ENCODE measurements at regions not wholly inside any gene's neighbourhood (a gene's known extent, or its start where the extent isn't known, plus 50 kb on each side); places are given as distances from the start of the nearest gene placed in this dataset.
"Not testable (repeated sequence)": the region's sequence is repeated elsewhere in the genome, so short reads cannot be mapped to it uniquely, and the experiment has no call there.

DNA sequence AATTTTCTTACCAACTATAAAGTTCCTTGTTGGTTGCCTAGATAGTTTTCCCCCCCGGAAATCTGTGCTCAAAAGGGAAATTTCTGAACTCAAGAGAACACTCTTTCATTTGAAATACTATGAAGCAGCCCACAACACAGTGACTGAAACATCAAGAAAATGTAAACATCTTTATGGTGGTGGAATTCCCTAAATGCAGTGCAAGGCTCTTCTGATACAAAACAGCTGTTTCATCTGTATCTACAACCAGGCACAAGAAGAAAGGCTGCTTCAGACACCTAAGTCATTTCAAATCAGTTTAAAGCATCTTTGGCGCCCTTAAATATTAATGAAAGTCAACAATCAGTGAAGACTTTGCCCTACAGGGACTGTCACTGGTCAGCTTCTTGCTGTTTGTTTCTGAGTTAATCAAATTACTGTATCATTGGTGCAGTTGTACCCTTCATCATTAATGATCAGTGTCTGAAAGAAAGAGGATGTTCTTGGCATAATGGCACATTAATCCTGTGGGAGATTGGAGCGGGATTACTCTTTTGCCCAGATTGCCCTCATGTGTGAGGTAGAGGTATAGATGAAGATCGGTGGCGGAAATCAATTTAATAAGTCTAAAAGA is 947.0 kb downstream of the NR2F1-AS1 start:
- DNase-seq (ENCODE audit: low read depth): no peak

DNA sequence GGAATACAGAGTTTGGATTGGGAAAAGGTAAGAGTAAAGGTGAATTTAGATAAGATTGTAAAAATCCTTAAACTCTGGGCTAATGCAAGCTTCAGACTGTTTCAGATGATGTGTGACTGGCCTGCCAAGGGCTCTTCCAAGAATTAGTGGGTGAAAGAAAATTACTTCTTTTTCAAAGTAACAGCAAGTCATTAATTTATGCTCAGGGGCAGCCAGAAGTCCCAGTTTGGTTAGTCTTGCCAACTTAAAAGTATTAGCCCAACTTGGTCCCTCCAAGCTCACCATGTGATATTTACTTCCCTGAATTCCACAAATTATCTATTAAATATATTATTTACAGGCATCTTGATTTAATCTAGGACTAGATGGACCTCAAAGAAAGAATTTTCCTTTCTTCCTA is 947.8 kb downstream of the NR2F1-AS1 start:
- no peak for DNase-seq (ENCODE audit: low read depth)

GRCh38 chr5:92631237-92631701 is 949.8 kb downstream of the NR2F1-AS1 start:
- DNase-seq (ENCODE audit: low read depth): not testable (repeated sequence)

DNA sequence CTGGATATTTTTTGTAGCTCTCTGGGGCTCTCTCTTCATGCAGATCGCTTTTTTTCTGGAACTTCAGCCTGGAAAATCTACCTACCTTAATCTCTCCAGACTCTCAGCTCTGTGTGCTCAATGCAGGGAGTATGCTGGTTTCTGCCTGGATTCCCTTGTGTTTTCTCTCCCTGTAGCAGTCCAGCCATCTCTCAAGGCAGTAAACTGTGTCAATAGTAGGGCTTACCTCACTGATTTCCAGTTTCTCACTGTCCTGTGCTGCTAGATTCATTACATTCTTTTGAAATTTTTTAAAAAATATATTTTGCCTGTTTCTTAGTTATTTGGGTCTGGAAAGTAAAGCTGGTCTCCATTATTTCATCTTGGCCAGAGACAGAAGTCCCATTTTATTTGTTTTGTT is 951.4 kb downstream of the NR2F1-AS1 start:
- DNase-seq (ENCODE audit: low read depth): no peak

DNA sequence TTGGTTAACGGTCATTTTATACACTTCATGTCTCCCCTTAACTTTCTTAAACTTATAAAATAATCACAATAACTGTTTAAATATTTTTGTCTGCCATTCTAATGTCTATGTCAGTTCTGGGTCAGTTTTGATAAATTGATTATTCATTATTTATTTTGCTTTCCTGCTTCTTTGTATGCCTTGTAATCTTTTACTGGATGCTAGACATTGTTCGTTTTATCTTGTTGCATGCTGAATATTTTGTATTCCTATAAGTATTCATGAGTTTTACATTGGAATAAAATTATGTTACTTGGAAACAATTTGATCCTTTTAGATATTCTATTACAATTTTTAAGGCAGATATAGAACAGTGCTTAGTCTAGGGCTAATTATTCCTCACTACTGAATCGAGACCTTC is 952.0 kb downstream of the NR2F1-AS1 start:
- no peak for DNase-seq (ENCODE audit: low read depth)

- DNase-seq (ENCODE audit: low read depth): no peak
Observed at GRCh38 chr5:92627186-92627585, 953.8 kb downstream of the NR2F1-AS1 start.

- no peak for DNase-seq (ENCODE audit: low read depth)
Observed at GRCh38 chr5:92616085-92616484, 964.9 kb downstream of the NR2F1-AS1 start.

GRCh38 chr5:92613546-92613945 is 967.5 kb downstream of the NR2F1-AS1 start:
- DNase-seq (ENCODE audit: low read depth): no peak

- not testable (repeated sequence) for DNase-seq (ENCODE audit: low read depth)
Observed at GRCh38 chr5:92610435-92610834, 970.6 kb downstream of the NR2F1-AS1 start.

DNA sequence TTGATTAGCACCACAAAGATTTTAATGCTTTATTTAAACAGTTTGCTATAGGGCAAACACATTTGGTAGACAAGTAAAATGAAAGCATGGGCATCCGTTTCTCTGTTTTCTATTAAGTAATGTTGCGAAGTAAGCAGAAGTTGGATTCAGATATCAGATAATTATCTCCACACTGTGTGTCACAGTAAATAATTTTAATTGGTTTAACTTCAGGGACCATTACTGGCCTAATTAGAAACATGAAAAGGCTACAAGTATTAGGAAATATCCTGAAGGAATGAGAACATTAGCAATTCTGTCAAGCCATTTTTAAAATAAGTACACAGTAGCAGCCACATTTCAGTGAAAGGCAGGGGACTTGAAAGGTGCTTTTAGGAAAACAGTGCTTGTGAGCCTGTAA is 975.4 kb downstream of the NR2F1-AS1 start:
- DNase-seq (ENCODE audit: low read depth): no peak

- DNase-seq (ENCODE audit: low read depth): no peak
Observed at GRCh38 chr5:92599217-92599810, 981.7 kb downstream of the NR2F1-AS1 start.

- no peak for DNase-seq (ENCODE audit: low read depth)
Observed at GRCh38 chr5:92594031-92594430, 987.0 kb downstream of the NR2F1-AS1 start.

DNA sequence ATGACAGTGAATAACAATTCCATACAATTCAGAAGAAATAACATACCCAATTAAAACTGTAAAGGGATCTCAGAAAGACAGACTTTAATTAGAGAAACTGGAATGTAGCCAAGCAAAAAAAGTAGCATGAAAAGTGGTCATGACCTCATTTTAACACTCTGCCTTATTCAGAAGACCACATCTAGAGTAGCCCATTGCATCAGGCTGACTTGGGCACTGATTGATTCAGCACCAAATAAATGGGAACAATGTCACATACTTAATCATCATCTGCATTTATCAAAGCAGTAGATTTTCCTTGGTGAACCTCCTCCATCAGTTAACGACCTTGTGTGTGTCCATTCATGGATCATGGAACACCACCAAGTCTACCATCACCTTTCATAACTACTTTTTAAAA is 992.1 kb downstream of the NR2F1-AS1 start:
- no peak for DNase-seq (ENCODE audit: low read depth)

GRCh38 chr5:92581690-92582089 is 999.3 kb downstream of the NR2F1-AS1 start:
- no peak for DNase-seq (ENCODE audit: low read depth)

DNA sequence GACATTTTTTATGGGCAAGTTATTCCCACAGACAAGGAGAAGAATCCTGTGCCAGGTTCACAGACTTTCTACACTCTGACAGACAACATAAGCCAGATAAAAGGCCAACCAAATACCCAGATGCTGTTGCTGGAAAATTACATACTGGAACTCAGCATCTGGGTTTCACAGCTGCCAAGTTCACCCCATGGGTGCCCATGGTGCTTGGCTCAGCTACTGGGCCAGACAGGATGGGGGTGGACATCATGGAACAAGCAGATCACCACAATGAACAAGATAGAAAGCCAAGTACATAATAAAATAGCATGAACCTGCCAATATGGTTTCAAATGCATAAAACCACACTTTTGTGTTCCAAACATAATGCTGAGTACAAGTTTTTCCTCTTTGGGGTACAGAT is 999.8 kb downstream of the NR2F1-AS1 start:
- DNase-seq (ENCODE audit: low read depth): no peak

DNA sequence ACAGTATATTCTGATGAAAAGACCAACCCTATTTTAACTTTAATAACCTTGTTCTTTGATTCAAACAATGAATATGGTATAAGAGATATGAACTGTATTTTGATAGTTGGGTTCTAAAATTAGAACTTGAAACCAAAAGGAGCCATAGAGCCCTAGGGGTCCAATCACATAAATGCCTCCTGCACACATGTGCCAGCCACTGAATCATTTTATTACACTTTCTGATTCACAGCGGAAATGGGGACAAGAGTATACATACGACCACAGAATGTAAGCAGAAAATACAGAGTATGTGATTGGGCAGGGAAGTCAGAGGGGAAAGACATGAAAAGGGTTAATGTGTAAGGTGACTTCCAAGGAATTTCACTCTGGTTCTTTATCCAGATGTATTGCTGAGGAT is 1000.2 kb downstream of the NR2F1-AS1 start:
- no peak for DNase-seq (ENCODE audit: low read depth)

- DNase-seq (ENCODE audit: low read depth): no peak
Observed at GRCh38 chr5:92574023-92574422, 1007.0 kb downstream of the NR2F1-AS1 start.

DNA sequence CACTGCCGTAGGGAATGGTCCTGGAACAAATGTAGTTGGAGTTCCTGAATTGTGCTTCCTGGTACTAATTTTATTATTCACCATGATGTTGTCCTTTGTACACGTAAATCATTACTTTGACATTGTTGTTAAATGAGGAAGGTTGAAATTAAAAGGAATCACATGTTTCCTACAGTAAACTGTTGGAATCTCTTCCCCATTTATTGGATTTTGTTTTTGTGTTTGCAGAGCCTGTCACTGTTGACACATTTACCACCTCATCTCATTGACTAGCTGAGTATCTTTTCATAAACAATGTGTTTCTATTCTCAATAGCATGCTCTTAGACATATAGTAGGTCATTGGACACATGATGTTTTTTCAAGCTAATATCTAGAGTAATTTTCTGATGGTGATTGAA is 1012.5 kb downstream of the NR2F1-AS1 start:
- no peak for DNase-seq (ENCODE audit: low read depth)

DNA sequence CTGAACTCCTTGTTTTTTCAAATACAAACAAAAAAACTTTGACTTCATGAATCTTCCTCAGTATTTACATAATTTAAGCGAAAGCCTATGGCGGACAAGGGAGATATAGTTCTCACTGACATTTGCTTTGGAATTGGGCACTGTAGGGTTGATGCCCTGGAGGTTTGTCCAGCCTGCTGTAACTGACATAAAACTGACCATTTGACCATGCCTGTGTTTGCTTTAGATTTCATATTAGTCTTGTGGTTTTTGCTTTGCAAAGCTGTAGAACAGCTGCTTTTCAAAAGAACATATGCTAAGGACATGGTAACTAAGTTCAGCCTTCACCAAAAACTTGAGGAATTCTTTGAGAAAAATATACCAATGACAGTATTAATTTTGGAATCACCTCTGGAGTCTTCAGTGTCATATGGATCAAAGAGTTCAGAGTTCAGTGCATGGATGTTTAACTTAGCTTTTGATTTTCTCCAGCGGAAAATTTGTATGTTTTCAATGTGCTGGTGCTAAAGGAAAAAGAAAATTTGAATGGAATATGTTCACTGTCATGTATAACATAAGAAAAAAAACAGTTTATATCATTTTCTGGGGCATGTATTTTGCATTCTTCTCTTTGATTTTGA is 1013.1 kb downstream of the NR2F1-AS1 start:
- DNase-seq (ENCODE audit: low read depth): no peak

DNA sequence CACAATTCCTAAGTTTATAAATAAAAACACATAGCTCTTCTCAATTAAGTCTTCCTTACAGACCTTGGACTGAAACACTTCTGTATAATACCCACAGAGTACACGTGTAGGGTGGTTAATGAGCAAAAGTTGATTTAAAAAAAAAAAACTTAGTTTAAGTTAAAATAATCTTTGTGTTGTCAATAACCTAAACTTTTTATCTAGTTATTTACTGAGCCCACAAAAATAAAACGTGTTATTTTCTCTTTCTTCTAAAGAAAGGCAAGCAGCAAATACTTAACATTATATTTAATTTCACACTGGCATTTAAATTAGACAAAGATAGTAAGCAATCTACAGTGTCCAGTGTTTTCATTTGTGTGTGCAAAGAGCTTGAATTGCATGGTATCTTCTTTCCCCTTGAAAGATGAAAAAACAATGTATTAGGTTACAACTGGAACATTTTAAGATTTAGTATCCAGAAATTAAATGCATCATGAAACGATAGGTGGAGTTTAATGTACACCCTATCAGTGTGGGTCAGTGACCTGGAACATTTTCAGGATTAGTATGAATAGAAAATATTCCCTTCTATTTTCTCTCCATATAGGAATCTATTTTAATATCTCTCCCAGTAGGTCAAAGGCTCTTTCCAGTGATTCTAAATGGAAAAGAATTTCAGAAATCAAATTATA is 1014.8 kb downstream of the NR2F1-AS1 start:
- DNase-seq (ENCODE audit: low read depth): no peak

GRCh38 chr5:92565673-92566072 is 1015.3 kb downstream of the NR2F1-AS1 start:
- no peak for DNase-seq (ENCODE audit: low read depth)

- DNase-seq (ENCODE audit: low read depth): no peak
Observed at GRCh38 chr5:92562065-92562464, 1019.0 kb downstream of the NR2F1-AS1 start.

DNA sequence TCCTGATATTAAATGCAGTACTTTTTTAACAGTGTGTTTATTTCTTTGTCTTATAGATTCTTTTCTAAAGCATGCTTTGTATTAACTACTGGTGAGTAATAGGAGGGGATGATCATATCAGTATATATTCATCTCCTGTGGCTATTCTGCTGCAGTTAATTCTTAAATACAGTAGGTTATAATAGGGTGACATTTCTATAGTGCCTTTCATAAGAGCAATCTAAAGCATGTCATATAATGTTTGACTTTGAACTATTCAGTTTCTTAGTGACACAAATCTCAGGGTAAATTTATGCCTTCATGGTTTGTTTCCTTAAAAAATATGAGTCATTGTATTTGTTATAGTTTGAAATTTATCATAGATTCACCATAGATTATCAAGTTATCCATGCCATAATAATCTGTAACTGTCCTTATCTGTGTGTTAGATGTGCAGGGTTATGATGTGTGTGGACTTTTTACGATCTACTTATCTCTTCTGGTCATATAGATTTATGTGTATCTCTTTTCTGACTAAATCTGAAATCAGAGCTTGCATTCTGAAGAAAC is 1019.5 kb downstream of the NR2F1-AS1 start:
- no peak for DNase-seq (ENCODE audit: low read depth)
